ENCODE measurements at regions not wholly inside any gene's neighbourhood (a gene's known extent, or its start where the extent isn't known, plus 50 kb on each side); places are given as distances from the start of the nearest gene placed in this dataset.
"Not testable (repeated sequence)": the region's sequence is repeated elsewhere in the genome, so short reads cannot be mapped to it uniquely, and the experiment has no call there.

GRCh38 chr3:106420628-106421027 is 551.8 kb upstream of the CBLB start:
- no peak for DNase-seq

GRCh38 chr3:106421426-106421825 is 552.6 kb upstream of the CBLB start:
- no peak for DNase-seq

GRCh38 chr3:106421909-106422308 is 553.1 kb upstream of the CBLB start:
- no peak for DNase-seq

- DNase-seq, result no peak
Observed at GRCh38 chr3:106423321-106424225, 554.8 kb upstream of the CBLB start.

- DNase-seq, result no peak
Observed at GRCh38 chr3:106425026-106425425, 556.2 kb upstream of the CBLB start.

- DNase-seq, result no peak
Observed at GRCh38 chr3:106425916-106426315, 557.1 kb upstream of the CBLB start.

GRCh38 chr3:106428565-106428994 is 559.8 kb upstream of the CBLB start:
- no peak for DNase-seq

GRCh38 chr3:106431721-106432120 is 562.9 kb upstream of the CBLB start:
- no peak for DNase-seq

GRCh38 chr3:106435899-106436453 is 567.2 kb upstream of the CBLB start:
- DNase-seq, result no peak

GRCh38 chr3:106438887-106439286 is 570.1 kb upstream of the CBLB start:
- no peak for DNase-seq

GRCh38 chr3:106440672-106441071 is 571.9 kb upstream of the CBLB start:
- DNase-seq, result no peak

- DNase-seq, result no peak
Observed at GRCh38 chr3:106446271-106446670, 577.5 kb upstream of the CBLB start.

GRCh38 chr3:106447723-106448301 is 579.0 kb upstream of the CBLB start:
- DNase-seq, result no peak

- DNase-seq, result not testable (repeated sequence)
Observed at GRCh38 chr3:106448372-106448966, 579.7 kb upstream of the CBLB start.

GRCh38 chr3:106452096-106452495 is 583.3 kb upstream of the CBLB start:
- DNase-seq, result no peak

GRCh38 chr3:106454497-106454896 is 585.7 kb upstream of the CBLB start:
- no peak for DNase-seq

- DNase-seq, result no peak
Observed at GRCh38 chr3:106457281-106458180, 588.7 kb upstream of the CBLB start.

- no peak for DNase-seq
Observed at GRCh38 chr3:106458952-106459351, 590.1 kb upstream of the CBLB start.

- no peak for DNase-seq
Observed at GRCh38 chr3:106466881-106467280, 598.1 kb upstream of the CBLB start.

- DNase-seq, result no peak
Observed at GRCh38 chr3:106473576-106474475, 605.0 kb upstream of the CBLB start.

GRCh38 chr3:106482451-106482850 is 613.6 kb upstream of the CBLB start:
- DNase-seq, result no peak

- DNase-seq, result no peak
Observed at GRCh38 chr3:106485217-106485616, 616.4 kb upstream of the CBLB start.
